GM23338 (cell line): ENCODE measurements at regions not wholly inside any gene's neighbourhood (a gene's known extent, or its start where the extent isn't known, plus 50 kb on each side); places are given as distances from the start of the nearest gene placed in this dataset.

ENCODE experiments used
- ATAC-seq: fragments of 200-7000 bp; cut with Tn5 transposase; 3 replicates; pipeline ENCODE4 v1.9.1; 2020
- DNase-seq: peaks from one replicate; pipeline ENCODE4 v3.0.0-alpha.2; 2015; ENCODE audit warnings: low spot score
- H2AFZ ChIP-seq: fragments of 200-600 bp; sonication (generic); 2 replicates; pipeline ENCODE4 v1.8.0; 2016; ENCODE audit warnings: antibody characterized with exemption, mild to moderate bottlenecking, moderate library complexity
- H3F3A ChIP-seq: fragments of 200-600 bp; sonication (generic); replicated peaks from 2 replicates; pipeline ENCODE4 v1.8.0; 2017; ENCODE audit warnings: antibody characterized with exemption, mixed run types, low read depth
- H3K27ac ChIP-seq: fragments of 200-600 bp; sonication (generic); 2 replicates; pipeline ENCODE4 v1.6.1; 2016; ENCODE audit warnings: low read depth
- H3K27me3 ChIP-seq: fragments of 200-600 bp; sonication (generic); 2 replicates; pipeline ENCODE4 v1.8.0; 2016; ENCODE audit warnings: mild to moderate bottlenecking, mixed run types, moderate library complexity; ENCODE audit not compliant: insufficient read depth
- H3K36me3 ChIP-seq: fragments of 200-600 bp; sonication (generic); 2 replicates; pipeline ENCODE4 v1.8.0; 2016; ENCODE audit warnings: mild to moderate bottlenecking; ENCODE audit not compliant: insufficient read depth
- H3K4me1 ChIP-seq: fragments of 200-600 bp; sonication (generic); 2 replicates; pipeline ENCODE4 v1.8.0; 2016; ENCODE audit warnings: mild to moderate bottlenecking, moderate library complexity; ENCODE audit not compliant: insufficient read depth
- H3K4me2 ChIP-seq: fragments of 200-600 bp; sonication (generic); 2 replicates; pipeline ENCODE4 v1.7.1; 2017; ENCODE audit warnings: mixed run types
- H3K4me3 ChIP-seq: fragments of 200-600 bp; sonication (generic); 2 replicates; pipeline ENCODE4 v1.6.1; 2016; ENCODE audit warnings: mixed run types
- H3K79me2 ChIP-seq: fragments of 200-600 bp; sonication (generic); replicated peaks from 2 replicates; pipeline ENCODE4 v1.8.0; 2017; ENCODE audit warnings: mild to moderate bottlenecking; ENCODE audit not compliant: insufficient read depth
- H3K9me2 ChIP-seq: fragments of 200-600 bp; sonication (generic); 2 replicates; pipeline ENCODE4 v1.8.0; 2017; ENCODE audit not compliant: insufficient read depth
- H4K20me1 ChIP-seq: fragments of 200-600 bp; sonication (generic); replicated peaks from 2 replicates; pipeline ENCODE4 v1.8.0; 2017; ENCODE audit warnings: mild to moderate bottlenecking; ENCODE audit not compliant: insufficient read depth
- H3K27ac Mint-ChIP-seq: 2 replicates; pipeline ENCODE4 v1.8.0; 2020; ENCODE audit warnings: inconsistent platforms, mild to moderate bottlenecking, moderate library complexity, mixed read lengths
- H3K27me3 Mint-ChIP-seq: 3 replicates; pipeline ENCODE4 v1.8.0; 2022; ENCODE audit warnings: low read depth, mild to moderate bottlenecking, moderate library complexity, mixed read lengths, inconsistent platforms; ENCODE audit not compliant: insufficient read depth, poor library complexity
- H3K36me3 Mint-ChIP-seq: 3 replicates; pipeline ENCODE4 v1.8.0; 2021; ENCODE audit warnings: low read depth, mild to moderate bottlenecking, inconsistent platforms, moderate library complexity, mixed read lengths
- H3K4me1 Mint-ChIP-seq: 3 replicates; pipeline ENCODE4 v1.8.0; 2020; ENCODE audit warnings: mild to moderate bottlenecking, inconsistent platforms, mixed read lengths
- H3K4me3 Mint-ChIP-seq: 3 replicates; pipeline ENCODE4 v1.8.0; 2021; ENCODE audit warnings: moderate library complexity, mild to moderate bottlenecking, inconsistent platforms, mixed read lengths
- H3K9me3 Mint-ChIP-seq: 3 replicates; pipeline ENCODE4 v1.8.0; 2020; ENCODE audit warnings: moderate library complexity, mild to moderate bottlenecking, inconsistent platforms, mixed read lengths
- CREB1 ChIP-seq: fragments of 250-450 bp; sonication (Bioruptor Pico); IDR thresholded peaks from 2 replicates; pipeline ENCODE4 v1.5.0; 2020; ENCODE audit warnings: low read depth, mild to moderate bottlenecking, moderate library complexity
- EZH2 ChIP-seq: fragments of 200-600 bp; sonication (generic); IDR thresholded peaks from one replicate; pipeline ENCODE4 v1.8.0; 2017; ENCODE audit warnings: antibody characterized with exemption, mild to moderate bottlenecking, low read depth; ENCODE audit not compliant: unreplicated experiment
- EZH2phosphoT487 ChIP-seq: fragments of 200-600 bp; sonication (generic); IDR thresholded peaks from one replicate; pipeline ENCODE4 v1.8.1; 2018; ENCODE audit warnings: antibody characterized with exemption; ENCODE audit not compliant: unreplicated experiment
- JUNB ChIP-seq: IDR thresholded peaks from one replicate; pipeline ENCODE4 v1.6.1; 2016; ENCODE audit warnings: antibody characterized with exemption; ENCODE audit not compliant: unreplicated experiment
- NANOG ChIP-seq: IDR thresholded peaks from 2 replicates; pipeline ENCODE4 v1.6.1; 2016; ENCODE audit warnings: antibody characterized with exemption, borderline replicate concordance
- POLR2AphosphoS5 ChIP-seq: IDR thresholded peaks from 2 replicates; pipeline ENCODE4 v1.6.1; 2016; ENCODE audit warnings: antibody characterized with exemption, low read depth
- STAT1 ChIP-seq: IDR thresholded peaks from one replicate; pipeline ENCODE4 v1.6.1; 2016; ENCODE audit warnings: antibody characterized with exemption; ENCODE audit not compliant: unreplicated experiment
- ZNF114 ChIP-seq: fragments of 250-450 bp; sonication (Bioruptor Pico); IDR thresholded peaks from 2 replicates; pipeline ENCODE4 v1.5.0; 2020; ENCODE audit warnings: mild to moderate bottlenecking, moderate library complexity
- ZNF331 ChIP-seq: fragments of 250-450 bp; sonication (Bioruptor Pico); IDR thresholded peaks from 2 replicates; pipeline ENCODE4 v1.5.0; 2020; ENCODE audit warnings: low read depth, mild to moderate bottlenecking, moderate library complexity
- TF ChIP-seq, protein P1 (sequence below): IDR thresholded peaks from 2 replicates; pipeline ENCODE4 v1.6.1; 2016; ENCODE audit warnings: antibody characterized with exemption
- TF ChIP-seq, protein P2 (sequence below): IDR thresholded peaks from one replicate; pipeline ENCODE4 v1.6.1; 2018; ENCODE audit warnings: antibody characterized with exemption; ENCODE audit not compliant: unreplicated experiment
- TF ChIP-seq, protein P3 (sequence below): fragments of 250-450 bp; sonication (Bioruptor Pico); IDR thresholded peaks from 2 replicates; pipeline ENCODE4 v1.5.0; 2020; ENCODE audit warnings: mild to moderate bottlenecking, moderate library complexity
- TF ChIP-seq, protein P4 (sequence below), 2 experiments: fragments of 200-600 bp in 1 of 2; sonication (generic) in 1 of 2; conservative IDR thresholded peaks; 2 replicates each; pipeline versions ENCODE4 v1.5.1 to v1.6.1; 2016 to 2017; ENCODE audit warnings: antibody characterized with exemption in 2 of 2, low read depth in 2 of 2, mild to moderate bottlenecking in 2 of 2, moderate library complexity in 1 of 2

DNA sequence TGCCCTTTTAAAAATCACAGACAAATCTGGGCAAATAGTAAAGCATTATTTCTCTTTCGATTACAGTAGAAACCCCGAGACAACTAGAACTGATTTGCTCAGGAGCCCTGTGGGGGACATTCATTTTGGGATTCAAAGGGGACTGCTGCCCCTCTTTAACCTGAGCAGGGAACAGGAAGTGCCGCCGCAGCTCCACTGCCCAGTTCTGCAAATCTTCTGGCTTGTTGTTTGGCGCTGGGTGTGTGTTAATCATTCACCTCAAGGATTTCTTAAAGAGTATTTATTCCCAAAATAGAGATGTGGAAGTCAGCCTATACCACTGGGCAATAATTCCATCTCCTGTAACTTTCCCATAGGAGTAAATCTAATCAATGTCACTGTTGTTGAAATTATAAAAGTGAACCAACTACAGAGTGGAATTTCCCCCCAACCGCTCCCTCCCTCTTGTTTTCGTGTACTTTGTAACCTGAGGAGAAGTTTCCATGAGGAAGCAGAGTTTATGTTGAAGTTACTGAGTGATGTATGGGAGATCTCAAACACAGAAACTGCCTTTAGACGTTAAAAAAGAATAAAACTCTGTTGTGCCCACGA lies 515.8 kb downstream of the KLF12 start:
- H3K27ac Mint-ChIP-seq = 0 out of 2 replicates have a peak overlapping the region, but pooled peaks have one; percentile 22
- no peak for TF ChIP-seq ZNF114 (CRISPR knock-in tag)
- TF ChIP-seq, protein P1, sequence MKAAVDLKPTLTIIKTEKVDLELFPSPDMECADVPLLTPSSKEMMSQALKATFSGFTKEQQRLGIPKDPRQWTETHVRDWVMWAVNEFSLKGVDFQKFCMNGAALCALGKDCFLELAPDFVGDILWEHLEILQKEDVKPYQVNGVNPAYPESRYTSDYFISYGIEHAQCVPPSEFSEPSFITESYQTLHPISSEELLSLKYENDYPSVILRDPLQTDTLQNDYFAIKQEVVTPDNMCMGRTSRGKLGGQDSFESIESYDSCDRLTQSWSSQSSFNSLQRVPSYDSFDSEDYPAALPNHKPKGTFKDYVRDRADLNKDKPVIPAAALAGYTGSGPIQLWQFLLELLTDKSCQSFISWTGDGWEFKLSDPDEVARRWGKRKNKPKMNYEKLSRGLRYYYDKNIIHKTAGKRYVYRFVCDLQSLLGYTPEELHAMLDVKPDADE = no peak
- no peak for TF ChIP-seq ZNF331 (CRISPR knock-in tag)
- TF ChIP-seq POLR2AphosphoS5 = no peak
- no peak for TF ChIP-seq EZH2phosphoT487
- TF ChIP-seq, protein P2, sequence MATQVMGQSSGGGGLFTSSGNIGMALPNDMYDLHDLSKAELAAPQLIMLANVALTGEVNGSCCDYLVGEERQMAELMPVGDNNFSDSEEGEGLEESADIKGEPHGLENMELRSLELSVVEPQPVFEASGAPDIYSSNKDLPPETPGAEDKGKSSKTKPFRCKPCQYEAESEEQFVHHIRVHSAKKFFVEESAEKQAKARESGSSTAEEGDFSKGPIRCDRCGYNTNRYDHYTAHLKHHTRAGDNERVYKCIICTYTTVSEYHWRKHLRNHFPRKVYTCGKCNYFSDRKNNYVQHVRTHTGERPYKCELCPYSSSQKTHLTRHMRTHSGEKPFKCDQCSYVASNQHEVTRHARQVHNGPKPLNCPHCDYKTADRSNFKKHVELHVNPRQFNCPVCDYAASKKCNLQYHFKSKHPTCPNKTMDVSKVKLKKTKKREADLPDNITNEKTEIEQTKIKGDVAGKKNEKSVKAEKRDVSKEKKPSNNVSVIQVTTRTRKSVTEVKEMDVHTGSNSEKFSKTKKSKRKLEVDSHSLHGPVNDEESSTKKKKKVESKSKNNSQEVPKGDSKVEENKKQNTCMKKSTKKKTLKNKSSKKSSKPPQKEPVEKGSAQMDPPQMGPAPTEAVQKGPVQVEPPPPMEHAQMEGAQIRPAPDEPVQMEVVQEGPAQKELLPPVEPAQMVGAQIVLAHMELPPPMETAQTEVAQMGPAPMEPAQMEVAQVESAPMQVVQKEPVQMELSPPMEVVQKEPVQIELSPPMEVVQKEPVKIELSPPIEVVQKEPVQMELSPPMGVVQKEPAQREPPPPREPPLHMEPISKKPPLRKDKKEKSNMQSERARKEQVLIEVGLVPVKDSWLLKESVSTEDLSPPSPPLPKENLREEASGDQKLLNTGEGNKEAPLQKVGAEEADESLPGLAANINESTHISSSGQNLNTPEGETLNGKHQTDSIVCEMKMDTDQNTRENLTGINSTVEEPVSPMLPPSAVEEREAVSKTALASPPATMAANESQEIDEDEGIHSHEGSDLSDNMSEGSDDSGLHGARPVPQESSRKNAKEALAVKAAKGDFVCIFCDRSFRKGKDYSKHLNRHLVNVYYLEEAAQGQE = no peak
- no peak for TF ChIP-seq CREB1 (CRISPR knock-in tag)
- TF ChIP-seq, protein P3, sequence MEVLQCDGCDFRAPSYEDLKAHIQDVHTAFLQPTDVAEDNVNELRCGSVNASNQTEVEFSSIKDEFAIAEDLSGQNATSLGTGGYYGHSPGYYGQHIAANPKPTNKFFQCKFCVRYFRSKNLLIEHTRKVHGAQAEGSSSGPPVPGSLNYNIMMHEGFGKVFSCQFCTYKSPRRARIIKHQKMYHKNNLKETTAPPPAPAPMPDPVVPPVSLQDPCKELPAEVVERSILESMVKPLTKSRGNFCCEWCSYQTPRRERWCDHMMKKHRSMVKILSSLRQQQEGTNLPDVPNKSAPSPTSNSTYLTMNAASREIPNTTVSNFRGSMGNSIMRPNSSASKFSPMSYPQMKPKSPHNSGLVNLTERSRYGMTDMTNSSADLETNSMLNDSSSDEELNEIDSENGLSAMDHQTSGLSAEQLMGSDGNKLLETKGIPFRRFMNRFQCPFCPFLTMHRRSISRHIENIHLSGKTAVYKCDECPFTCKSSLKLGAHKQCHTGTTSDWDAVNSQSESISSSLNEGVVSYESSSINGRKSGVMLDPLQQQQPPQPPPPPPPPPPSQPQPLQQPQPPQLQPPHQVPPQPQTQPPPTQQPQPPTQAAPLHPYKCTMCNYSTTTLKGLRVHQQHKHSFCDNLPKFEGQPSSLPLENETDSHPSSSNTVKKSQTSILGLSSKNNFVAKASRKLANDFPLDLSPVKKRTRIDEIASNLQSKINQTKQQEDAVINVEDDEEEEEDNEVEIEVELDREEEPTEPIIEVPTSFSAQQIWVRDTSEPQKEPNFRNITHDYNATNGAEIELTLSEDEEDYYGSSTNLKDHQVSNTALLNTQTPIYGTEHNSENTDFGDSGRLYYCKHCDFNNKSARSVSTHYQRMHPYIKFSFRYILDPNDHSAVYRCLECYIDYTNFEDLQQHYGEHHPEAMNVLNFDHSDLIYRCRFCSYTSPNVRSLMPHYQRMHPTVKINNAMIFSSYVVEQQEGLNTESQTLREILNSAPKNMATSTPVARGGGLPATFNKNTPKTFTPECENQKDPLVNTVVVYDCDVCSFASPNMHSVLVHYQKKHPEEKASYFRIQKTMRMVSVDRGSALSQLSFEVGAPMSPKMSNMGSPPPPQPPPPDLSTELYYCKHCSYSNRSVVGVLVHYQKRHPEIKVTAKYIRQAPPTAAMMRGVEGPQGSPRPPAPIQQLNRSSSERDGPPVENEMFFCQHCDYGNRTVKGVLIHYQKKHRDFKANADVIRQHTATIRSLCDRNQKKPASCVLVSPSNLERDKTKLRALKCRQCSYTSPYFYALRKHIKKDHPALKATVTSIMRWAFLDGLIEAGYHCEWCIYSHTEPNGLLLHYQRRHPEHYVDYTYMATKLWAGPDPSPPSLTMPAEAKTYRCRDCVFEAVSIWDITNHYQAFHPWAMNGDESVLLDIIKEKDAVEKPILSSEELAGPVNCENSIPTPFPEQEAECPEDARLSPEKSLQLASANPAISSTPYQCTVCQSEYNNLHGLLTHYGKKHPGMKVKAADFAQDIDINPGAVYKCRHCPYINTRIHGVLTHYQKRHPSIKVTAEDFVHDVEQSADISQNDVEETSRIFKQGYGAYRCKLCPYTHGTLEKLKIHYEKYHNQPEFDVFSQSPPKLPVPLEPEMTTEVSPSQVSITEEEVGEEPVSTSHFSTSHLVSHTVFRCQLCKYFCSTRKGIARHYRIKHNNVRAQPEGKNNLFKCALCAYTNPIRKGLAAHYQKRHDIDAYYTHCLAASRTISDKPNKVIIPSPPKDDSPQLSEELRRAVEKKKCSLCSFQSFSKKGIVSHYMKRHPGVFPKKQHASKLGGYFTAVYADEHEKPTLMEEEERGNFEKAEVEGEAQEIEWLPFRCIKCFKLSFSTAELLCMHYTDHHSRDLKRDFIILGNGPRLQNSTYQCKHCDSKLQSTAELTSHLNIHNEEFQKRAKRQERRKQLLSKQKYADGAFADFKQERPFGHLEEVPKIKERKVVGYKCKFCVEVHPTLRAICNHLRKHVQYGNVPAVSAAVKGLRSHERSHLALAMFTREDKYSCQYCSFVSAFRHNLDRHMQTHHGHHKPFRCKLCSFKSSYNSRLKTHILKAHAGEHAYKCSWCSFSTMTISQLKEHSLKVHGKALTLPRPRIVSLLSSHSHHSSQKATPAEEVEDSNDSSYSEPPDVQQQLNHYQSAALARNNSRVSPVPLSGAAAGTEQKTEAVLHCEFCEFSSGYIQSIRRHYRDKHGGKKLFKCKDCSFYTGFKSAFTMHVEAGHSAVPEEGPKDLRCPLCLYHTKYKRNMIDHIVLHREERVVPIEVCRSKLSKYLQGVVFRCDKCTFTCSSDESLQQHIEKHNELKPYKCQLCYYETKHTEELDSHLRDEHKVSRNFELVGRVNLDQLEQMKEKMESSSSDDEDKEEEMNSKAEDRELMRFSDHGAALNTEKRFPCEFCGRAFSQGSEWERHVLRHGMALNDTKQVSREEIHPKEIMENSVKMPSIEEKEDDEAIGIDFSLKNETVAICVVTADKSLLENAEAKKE (CRISPR knock-in tag) = no peak
- TF ChIP-seq EZH2 = no peak
- no peak for TF ChIP-seq JUNB
- TF ChIP-seq, protein P4, sequence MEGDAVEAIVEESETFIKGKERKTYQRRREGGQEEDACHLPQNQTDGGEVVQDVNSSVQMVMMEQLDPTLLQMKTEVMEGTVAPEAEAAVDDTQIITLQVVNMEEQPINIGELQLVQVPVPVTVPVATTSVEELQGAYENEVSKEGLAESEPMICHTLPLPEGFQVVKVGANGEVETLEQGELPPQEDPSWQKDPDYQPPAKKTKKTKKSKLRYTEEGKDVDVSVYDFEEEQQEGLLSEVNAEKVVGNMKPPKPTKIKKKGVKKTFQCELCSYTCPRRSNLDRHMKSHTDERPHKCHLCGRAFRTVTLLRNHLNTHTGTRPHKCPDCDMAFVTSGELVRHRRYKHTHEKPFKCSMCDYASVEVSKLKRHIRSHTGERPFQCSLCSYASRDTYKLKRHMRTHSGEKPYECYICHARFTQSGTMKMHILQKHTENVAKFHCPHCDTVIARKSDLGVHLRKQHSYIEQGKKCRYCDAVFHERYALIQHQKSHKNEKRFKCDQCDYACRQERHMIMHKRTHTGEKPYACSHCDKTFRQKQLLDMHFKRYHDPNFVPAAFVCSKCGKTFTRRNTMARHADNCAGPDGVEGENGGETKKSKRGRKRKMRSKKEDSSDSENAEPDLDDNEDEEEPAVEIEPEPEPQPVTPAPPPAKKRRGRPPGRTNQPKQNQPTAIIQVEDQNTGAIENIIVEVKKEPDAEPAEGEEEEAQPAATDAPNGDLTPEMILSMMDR (conservative IDR thresholded peaks at IDR 0.05; ENCODE audit: low read depth in 2 of 2) = no peak
- no peak for TF ChIP-seq NANOG
- no peak for TF ChIP-seq STAT1
- DNase-seq (peak; percentile 13), ATAC-seq (peak; percentile 48)
- peaks cover 8% of the 10 kb centered on the region for H3K4me1 Mint-ChIP-seq
- Histone ChIP-seq H3F3A (no peaks in the 10 kb centered on the region), H3K79me2 (no peaks in the 10 kb centered on the region), H3K27ac (no peak overlapping the region), H3K27me3 (no peaks in the 10 kb centered on the region), H3K4me2 (no peak overlapping the region), H2AFZ (0 out of 2 replicates have a peak overlapping the region, but pooled peaks have one; percentile 6), H3K36me3 (no peaks in the 10 kb centered on the region), H3K4me1 (no peaks in the 10 kb centered on the region), H4K20me1 (no peaks in the 10 kb centered on the region), H3K4me3 (no peak overlapping the region), H3K9me2 (0 out of 2 replicates have a peak, but pooled peaks cover 3% of the 10 kb centered on the region)
- no peaks in the 10 kb centered on the region for H3K27me3 Mint-ChIP-seq
- H3K9me3 Mint-ChIP-seq = no peaks in the 10 kb centered on the region
- no peak overlapping the region for H3K4me3 Mint-ChIP-seq
- no peaks in the 10 kb centered on the region for H3K36me3 Mint-ChIP-seq
